Esophagus squamous epithelium (tissue), 5 donors: ENCODE measurements at regions not wholly inside any gene's neighbourhood (a gene's known extent, or its start where the extent isn't known, plus 50 kb on each side); places are given as distances from the start of the nearest gene placed in this dataset.

Experiments
- DNase-seq: peaks from one replicate; lab custom pipeline; 2025; lab: John Stamatoyannopoulos, UW
- H3K27ac ChIP-seq, 4 donors: fragments of 200-600 bp; sonication (generic); one replicate each; pipeline ENCODE4 v1.5.1; 2016 to 2019; ENCODE audit warnings: mild to moderate bottlenecking in 1 of 4
- H3K27me3 ChIP-seq, 4 donors: fragments of 200-600 bp; sonication (generic); 1 replicate in 3 of 4; 2 replicates in 1 of 4; pipeline versions ENCODE4 v1.5.1 to v1.6.0; 2017 to 2021; ENCODE audit warnings: antibody characterized with exemption in 1 of 4
- H3K36me3 ChIP-seq, 3 donors: fragments of 200-600 bp; sonication (generic); one replicate each; pipeline ENCODE4 v1.5.1; 2016 to 2019
- H3K4me1 ChIP-seq, 3 donors: fragments of 200-600 bp; sonication (generic); one replicate each; pipeline ENCODE4 v1.5.1; 2017 to 2019
- H3K4me3 ChIP-seq, 4 donors: fragments of 200-600 bp; sonication (generic); 1 replicate in 3 of 4; 2 replicates in 1 of 4; pipeline ENCODE4 v1.5.1; 2016 to 2019; ENCODE audit warnings: mild to moderate bottlenecking in 2 of 4, moderate library complexity in 1 of 4
- H3K9me3 ChIP-seq, 3 donors: fragments of 200-600 bp; sonication (generic); one replicate each; pipeline ENCODE4 v1.5.1; 2016 to 2019
- CTCF ChIP-seq, 6 experiments: fragments of 450-650 bp in 4 of 6; fragments of 200-600 bp in 2 of 6; sonication (generic) in 2 of 6; IDR thresholded peaks; one replicate each; pipeline ENCODE4 v1.5.1; 2016 to 2019; ENCODE audit warnings: antibody characterized with exemption in 6 of 6, mild to moderate bottlenecking in 4 of 6, moderate library complexity in 4 of 6
- POLR2A ChIP-seq, 4 donors: fragments of 450-650 bp; IDR thresholded peaks; one replicate each; pipeline ENCODE4 v1.6.1; 2017; ENCODE audit warnings: antibody characterized with exemption in 4 of 4, mild to moderate bottlenecking in 4 of 4, moderate library complexity in 3 of 4
- WGBS, 2 donors: methylation state at CpG; one replicate each; pipeline ENCODE4 v1.1.5; 2018; 5-methylcytosine and 5-hydroxymethylcytosine counted together
- intact Hi-C: fragments of 100-400 bp; cut with DNase I; formaldehyde crosslinking; loops from one replicate; pipeline ENCODE4 v1.15.0; 2022
- donor health status: DM: yes; HTN: yes; CAD: no.

GRCh38 chr15:72902919-72903260 is 119.3 kb upstream of the ADPGK start:
- Histone ChIP-seq H3K36me3 (no peaks in the 10 kb centered on the region), H3K27me3 (peaks cover 0 to 36% (median 0%) of the 10 kb centered on the region in 4 donors), H3K4me1 (peaks cover 4 to 19% (median 10%) of the 10 kb centered on the region in 3 donors), H3K9me3 (no peaks in the 10 kb centered on the region), H3K27ac (no peak overlapping the region), H3K4me3 (no peak overlapping the region)
- TF ChIP-seq CTCF (IDR thresholded peaks at IDR 0.05) (no peak), POLR2A (IDR thresholded peaks at IDR 0.05) (no peak)
- intact Hi-C loops = no loop called here
- DNase-seq = no peak
- 69 to 76% methylated on average over 3 to 5 of the region's 5 CpGs for WGBS, 2 donors

GRCh38 chr15:72902245-72902918 is 118.8 kb upstream of the ADPGK start:
- no peak for DNase-seq
- no peak for TF ChIP-seq POLR2A (IDR thresholded peaks at IDR 0.05)
- no peak for TF ChIP-seq CTCF (IDR thresholded peaks at IDR 0.05)
- 11 to 12% methylated on average over 13 to 14 of the region's 15 CpGs for WGBS, 2 donors
- intact Hi-C loops = no loop called here
- Histone ChIP-seq H3K4me1 (peaks cover 4 to 19% (median 10%) of the 10 kb centered on the region in 3 donors), H3K27ac (no peak overlapping the region), H3K4me3 (no peak overlapping the region), H3K9me3 (no peaks in the 10 kb centered on the region), H3K36me3 (no peaks in the 10 kb centered on the region), H3K27me3 (peaks cover 0 to 36% (median 0%) of the 10 kb centered on the region in 4 donors)

- 81 to 87% methylated on average over 2 of the region's 2 CpGs for WGBS, 2 donors
- no peak overlapping the region for H3K4me3 ChIP-seq
- intact Hi-C loops = no loop called here
- no peaks in the 10 kb centered on the region for H3K4me1 ChIP-seq
- no peak overlapping the region for H3K27ac ChIP-seq
- DNase-seq = no peak
- TF ChIP-seq CTCF (IDR thresholded peaks at IDR 0.05) (no peak), POLR2A (IDR thresholded peaks at IDR 0.05) (no peak)
- no peaks in the 10 kb centered on the region for H3K36me3 ChIP-seq
- H3K9me3 ChIP-seq = no peaks in the 10 kb centered on the region
- peaks cover 0 to 13% (median 0%) of the 10 kb centered on the region in 4 donors for H3K27me3 ChIP-seq
Measured at GRCh38 chr15:72892986-72893385, 109.4 kb upstream of the ADPGK start.

- TF ChIP-seq CTCF (IDR thresholded peaks at IDR 0.05) = no peak
- no peak for TF ChIP-seq POLR2A (IDR thresholded peaks at IDR 0.05)
- Histone ChIP-seq H3K4me1 (no peaks in the 10 kb centered on the region), H3K4me3 (no peak overlapping the region), H3K9me3 (no peaks in the 10 kb centered on the region), H3K27ac (no peak overlapping the region), H3K36me3 (no peaks in the 10 kb centered on the region), H3K27me3 (peaks cover 0 to 4% (median 0%) of the 10 kb centered on the region in 4 donors)
- 55 to 67% methylated on average over 10 to 12 of the region's 12 CpGs for WGBS, 2 donors
- intact Hi-C loops = no loop called here
- DNase-seq = no peak
Measured at GRCh38 chr15:72890043-72890442, 106.5 kb upstream of the ADPGK start.

GRCh38 chr15:72889545-72889944 is 106.0 kb upstream of the ADPGK start:
- H3K36me3 ChIP-seq = no peaks in the 10 kb centered on the region
- TF ChIP-seq CTCF (IDR thresholded peaks at IDR 0.05) = no peak
- TF ChIP-seq POLR2A (IDR thresholded peaks at IDR 0.05) = no peak
- peaks cover 0 to 4% (median 0%) of the 10 kb centered on the region in 4 donors for H3K27me3 ChIP-seq
- intact Hi-C loops = no loop called here
- H3K9me3 ChIP-seq = no peaks in the 10 kb centered on the region
- no peak overlapping the region for H3K27ac ChIP-seq
- no peak overlapping the region for H3K4me3 ChIP-seq
- H3K4me1 ChIP-seq = no peaks in the 10 kb centered on the region
- WGBS, 2 donors = 69 to 91% methylated on average over 3 to 4 of the region's 5 CpGs
- no peak for DNase-seq
